Fibroblast of pulmonary artery (primary cell): ENCODE measurements at regions not wholly inside any gene's neighbourhood (a gene's known extent, or its start where the extent isn't known, plus 50 kb on each side); places are given as distances from the start of the nearest gene placed in this dataset.

Experiments
- DNase-seq: peaks from one replicate; pipeline ENCODE4 v3.0.0-alpha.2; 2010; ENCODE audit warnings: low read depth
- H3K4me3 ChIP-seq: replicated peaks from 2 replicates; pipeline ENCODE4 v1.5.1; 2011; ENCODE audit warnings: low read depth, mild to moderate bottlenecking, control low read depth, low read length, moderate library complexity
- CTCF ChIP-seq: IDR thresholded peaks from 2 replicates; pipeline ENCODE4 v1.5.1; 2011; ENCODE audit warnings: mild to moderate bottlenecking, control low read depth, low read length, inconsistent platforms; ENCODE audit errors: missing control alignments

GRCh38 chr5:168046163-168046562 lies 245.3 kb upstream of the WWC1 start:
- no peak for DNase-seq
- TF ChIP-seq CTCF = no peak
- H3K4me3 ChIP-seq = no peak overlapping the region

- TF ChIP-seq CTCF = peak; percentile 38
- peak; percentile 61 for DNase-seq
Measured at GRCh38 chr5:168047043-168047668, 244.3 kb upstream of the WWC1 start.

GRCh38 chr5:168047669-168048111 lies 243.8 kb upstream of the WWC1 start:
- no peak for DNase-seq
- TF ChIP-seq CTCF = no peak
- H3K4me3 ChIP-seq = no peak overlapping the region

More at GRCh38 chr5:168047043-168047668, 244.3 kb upstream of the WWC1 start:
- H3K4me3 ChIP-seq = no peak overlapping the region

- no peak for DNase-seq
- no peak overlapping the region for H3K4me3 ChIP-seq
Measured at GRCh38 chr5:168048486-168048885, 243.0 kb upstream of the WWC1 start.

GRCh38 chr5:168052686-168053085 lies 238.8 kb upstream of the WWC1 start:
- no peak for DNase-seq
- no peak overlapping the region for H3K4me3 ChIP-seq
- no peak for TF ChIP-seq CTCF

More at GRCh38 chr5:168048486-168048885, 243.0 kb upstream of the WWC1 start:
- no peak for TF ChIP-seq CTCF

- no peak for TF ChIP-seq CTCF
- DNase-seq = no peak
- H3K4me3 ChIP-seq = no peak overlapping the region
Measured at GRCh38 chr5:168054091-168054490, 237.4 kb upstream of the WWC1 start.

- H3K4me3 ChIP-seq = no peak overlapping the region
- no peak for TF ChIP-seq CTCF
- DNase-seq = no peak
Measured at GRCh38 chr5:168055141-168055683, 236.2 kb upstream of the WWC1 start.
